ENCODE measurements at regions not wholly inside any gene's neighbourhood (a gene's known extent, or its start where the extent isn't known, plus 50 kb on each side); places are given as distances from the start of the nearest gene placed in this dataset.

DNA sequence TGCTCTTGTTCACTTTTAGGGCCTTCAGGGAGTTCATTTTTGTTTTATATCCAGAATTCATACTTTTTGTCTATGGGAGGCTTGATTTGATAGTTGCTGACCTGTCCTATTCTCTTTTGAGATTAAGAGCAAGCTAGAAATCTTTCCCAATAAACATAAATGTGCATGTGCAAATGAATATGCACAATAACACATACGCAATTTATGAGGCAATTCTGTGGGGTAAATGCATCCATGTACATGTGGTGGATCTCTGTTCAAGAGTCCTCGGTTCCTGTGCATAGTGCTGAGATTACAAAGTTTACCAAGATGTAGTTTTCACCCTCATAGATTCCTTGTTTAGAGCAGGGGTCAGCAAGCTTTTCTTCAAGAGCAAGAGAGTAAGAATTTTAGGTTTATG lies 640.7 kb downstream of the EDEM1 start:
- TF ChIP-seq, protein P1, sequence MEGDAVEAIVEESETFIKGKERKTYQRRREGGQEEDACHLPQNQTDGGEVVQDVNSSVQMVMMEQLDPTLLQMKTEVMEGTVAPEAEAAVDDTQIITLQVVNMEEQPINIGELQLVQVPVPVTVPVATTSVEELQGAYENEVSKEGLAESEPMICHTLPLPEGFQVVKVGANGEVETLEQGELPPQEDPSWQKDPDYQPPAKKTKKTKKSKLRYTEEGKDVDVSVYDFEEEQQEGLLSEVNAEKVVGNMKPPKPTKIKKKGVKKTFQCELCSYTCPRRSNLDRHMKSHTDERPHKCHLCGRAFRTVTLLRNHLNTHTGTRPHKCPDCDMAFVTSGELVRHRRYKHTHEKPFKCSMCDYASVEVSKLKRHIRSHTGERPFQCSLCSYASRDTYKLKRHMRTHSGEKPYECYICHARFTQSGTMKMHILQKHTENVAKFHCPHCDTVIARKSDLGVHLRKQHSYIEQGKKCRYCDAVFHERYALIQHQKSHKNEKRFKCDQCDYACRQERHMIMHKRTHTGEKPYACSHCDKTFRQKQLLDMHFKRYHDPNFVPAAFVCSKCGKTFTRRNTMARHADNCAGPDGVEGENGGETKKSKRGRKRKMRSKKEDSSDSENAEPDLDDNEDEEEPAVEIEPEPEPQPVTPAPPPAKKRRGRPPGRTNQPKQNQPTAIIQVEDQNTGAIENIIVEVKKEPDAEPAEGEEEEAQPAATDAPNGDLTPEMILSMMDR (conservative IDR thresholded peaks at IDR 0.05; ENCODE audit: low read depth, low read length), result no peak
- H3K4me3 ChIP-seq (ENCODE audit: low read length), result no peak overlapping the region
- no peak for DNase-seq (ENCODE audit: low read depth)

DNA sequence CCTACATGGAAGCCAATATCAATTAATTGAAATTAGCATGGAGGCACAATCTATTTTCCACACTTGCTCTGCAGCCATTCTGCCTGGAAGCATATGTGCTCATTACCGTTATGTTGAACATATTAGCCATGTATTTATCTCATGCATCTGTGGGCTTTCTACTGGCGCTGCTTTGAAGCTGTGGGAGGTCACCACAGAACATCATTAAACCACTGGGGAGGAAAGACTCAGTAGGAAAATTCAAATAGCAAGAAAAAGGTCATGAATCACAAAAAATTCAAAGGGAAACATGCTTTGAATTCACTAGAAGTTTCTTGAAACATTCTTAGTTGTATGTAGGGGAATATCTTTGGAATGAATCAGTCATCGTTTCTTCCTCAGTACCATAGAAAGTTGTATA lies 652.5 kb downstream of the EDEM1 start:
- TF ChIP-seq, protein P1 (conservative IDR thresholded peaks at IDR 0.05; ENCODE audit: low read depth, low read length), result no peak
- no peak for DNase-seq (ENCODE audit: low read depth)
- no peak overlapping the region for H3K4me3 ChIP-seq (ENCODE audit: low read length)

DNA sequence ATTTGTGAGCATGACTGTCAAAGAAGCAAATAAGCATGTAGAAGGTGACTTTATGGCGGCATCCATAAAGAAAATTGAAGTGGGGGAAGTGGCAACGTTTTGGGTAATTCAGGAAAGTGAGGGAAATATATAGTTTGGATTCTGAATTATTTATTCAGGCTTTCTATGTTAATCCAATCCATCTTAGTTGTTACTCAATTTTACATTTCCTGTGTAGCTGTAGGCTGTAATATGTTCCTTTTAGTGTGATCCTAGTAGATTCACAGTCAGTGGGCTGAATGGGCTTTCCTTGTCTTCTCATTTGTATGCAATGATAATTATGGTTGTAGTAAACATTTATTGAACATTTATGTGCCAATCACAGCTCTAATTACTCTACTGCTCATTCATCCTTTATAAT lies 654.1 kb downstream of the EDEM1 start:
- TF ChIP-seq, protein P1 (conservative IDR thresholded peaks at IDR 0.05; ENCODE audit: low read depth, low read length), result no peak
- no peak for DNase-seq (ENCODE audit: low read depth)
- no peak overlapping the region for H3K4me3 ChIP-seq (ENCODE audit: low read length)

DNA sequence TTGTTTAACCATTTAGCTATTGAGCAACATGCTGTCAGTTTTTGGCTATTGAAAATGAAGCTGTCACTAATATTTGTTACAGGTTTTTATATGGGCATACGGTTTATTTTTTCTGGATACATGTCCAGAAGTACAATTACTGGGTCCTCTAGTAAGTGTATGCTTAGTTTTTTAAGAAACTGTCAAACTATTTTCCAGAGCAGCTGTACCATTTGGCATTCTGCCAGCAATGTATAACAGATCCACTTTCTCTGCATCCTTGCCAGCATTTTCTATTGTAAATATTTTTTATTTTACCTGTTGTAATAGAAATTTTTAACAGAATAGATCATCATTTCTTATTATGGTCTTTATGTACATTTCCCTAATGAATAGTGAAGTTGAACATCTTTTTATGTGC lies 658.8 kb downstream of the EDEM1 start:
- TF ChIP-seq, protein P1 (conservative IDR thresholded peaks at IDR 0.05; ENCODE audit: low read depth, low read length), result no peak
- DNase-seq (ENCODE audit: low read depth), result no peak
- no peak overlapping the region for H3K4me3 ChIP-seq (ENCODE audit: low read length)

DNA sequence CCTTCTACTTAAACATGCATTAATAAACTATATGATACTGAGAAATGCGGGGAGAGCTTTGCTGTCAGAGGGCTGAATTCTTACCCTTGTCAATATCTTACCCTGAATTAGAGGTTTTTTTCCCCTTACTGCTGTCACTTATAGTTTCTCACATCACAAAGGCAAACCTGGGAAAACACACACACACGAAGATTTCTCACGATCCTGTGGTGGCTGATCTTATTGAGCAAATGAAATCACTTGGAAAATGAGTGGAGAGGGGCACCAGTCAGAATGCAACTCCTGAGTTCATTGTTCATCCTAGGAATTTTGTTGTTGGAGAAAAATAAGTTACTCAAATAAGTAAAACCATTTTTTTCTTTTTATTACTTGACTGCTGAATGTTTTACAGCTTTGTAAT lies 673.6 kb downstream of the EDEM1 start:
- no peak for DNase-seq (ENCODE audit: low read depth)
- TF ChIP-seq, protein P1 (conservative IDR thresholded peaks at IDR 0.05; ENCODE audit: low read depth, low read length), result no peak
- no peak overlapping the region for H3K4me3 ChIP-seq (ENCODE audit: low read length)

DNA sequence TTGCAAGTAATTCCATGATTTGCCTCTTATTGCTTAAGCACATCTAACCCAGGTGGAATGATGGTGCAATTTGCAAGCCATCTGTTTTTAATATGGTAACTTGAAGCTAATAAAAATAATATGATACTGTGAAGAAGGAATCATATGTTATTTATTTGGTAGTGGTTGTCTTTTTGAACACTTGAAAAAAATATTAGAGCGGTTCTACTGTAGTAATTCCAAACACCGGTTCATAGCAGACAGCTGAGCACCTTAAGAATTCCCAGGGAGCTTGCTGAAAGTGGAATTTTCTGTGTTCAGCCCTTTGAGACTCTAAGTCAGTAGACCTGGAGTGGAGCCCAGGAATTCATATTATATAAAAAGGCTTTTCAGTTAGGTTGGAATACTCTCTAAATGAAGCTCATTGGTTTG lies 687.4 kb downstream of the EDEM1 start:
- peak; percentile 35 for DNase-seq (ENCODE audit: low read depth)
- H3K4me3 ChIP-seq (ENCODE audit: low read length), result no peak overlapping the region
- TF ChIP-seq, protein P1 (conservative IDR thresholded peaks at IDR 0.05; ENCODE audit: low read depth, low read length), result no peak

DNA sequence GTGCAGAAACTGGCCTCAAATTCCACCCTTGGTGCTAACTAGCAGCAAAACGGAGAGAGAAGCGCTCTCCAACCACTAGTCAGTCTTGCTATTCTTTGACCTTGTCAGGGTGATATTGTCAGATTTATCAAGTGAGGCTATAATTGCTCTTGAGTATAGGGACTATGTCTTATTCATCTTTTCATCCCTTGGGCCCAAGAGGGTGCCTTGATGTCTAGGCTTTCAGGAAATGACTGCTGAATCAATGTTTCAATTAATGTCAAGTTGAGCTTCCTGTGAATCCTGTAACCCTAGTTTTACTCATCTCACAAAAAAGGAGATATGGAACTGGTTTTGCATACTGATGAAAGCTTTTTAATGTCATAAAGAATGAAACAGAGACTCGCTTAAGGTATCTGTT lies 701.3 kb downstream of the EDEM1 start:
- no peak overlapping the region for H3K4me3 ChIP-seq (ENCODE audit: low read length)
- TF ChIP-seq, protein P1 (conservative IDR thresholded peaks at IDR 0.05; ENCODE audit: low read depth, low read length), result no peak
- DNase-seq (ENCODE audit: low read depth), result no peak
